GM21825 (cell line): ENCODE measurements at regions not wholly inside any gene's neighbourhood (a gene's known extent, or its start where the extent isn't known, plus 50 kb on each side); places are given as distances from the start of the nearest gene placed in this dataset.
"Not testable (repeated sequence)": the region's sequence is repeated elsewhere in the genome, so short reads cannot be mapped to it uniquely, and the experiment has no call there.

Source experiments
- ATAC-seq: cut with Tn5 transposase; IDR thresholded peaks from one replicate; pipeline ENCODE4 v1.9.1; 2021; ENCODE audit warnings: mild to moderate bottlenecking, moderate library complexity; ENCODE audit not compliant: unreplicated experiment

GRCh38 chr6:105675715-105676397 is 273.0 kb upstream of the PREP start:
- ATAC-seq, result no peak

GRCh38 chr6:105672856-105673538 is 270.1 kb upstream of the PREP start:
- ATAC-seq, result not testable (repeated sequence)

GRCh38 chr6:105669232-105669631 is 266.4 kb upstream of the PREP start:
- ATAC-seq, result no peak

- ATAC-seq, result no peak
These were observed 264.2 kb upstream of the PREP start for GRCh38 chr6:105667056-105667455.

GRCh38 chr6:105664931-105665330 is 262.0 kb upstream of the PREP start:
- no peak for ATAC-seq

GRCh38 chr6:105651969-105652368 is 249.1 kb upstream of the PREP start:
- no peak for ATAC-seq

GRCh38 chr6:105650347-105650746 is 247.5 kb upstream of the PREP start:
- ATAC-seq, result no peak

GRCh38 chr6:105649192-105649591 is 246.3 kb upstream of the PREP start:
- no peak for ATAC-seq

- no peak for ATAC-seq
These were observed 245.4 kb upstream of the PREP start for GRCh38 chr6:105648276-105648675.

GRCh38 chr6:105646391-105646867 is 243.5 kb upstream of the PREP start:
- ATAC-seq, result peak; percentile 89

- no peak for ATAC-seq
These were observed 243.1 kb upstream of the PREP start for GRCh38 chr6:105645958-105646357.

GRCh38 chr6:105645156-105645555 is 242.3 kb upstream of the PREP start:
- no peak for ATAC-seq

GRCh38 chr6:105644691-105645090 is 241.8 kb upstream of the PREP start:
- ATAC-seq, result no peak

GRCh38 chr6:105644073-105644489 is 241.2 kb upstream of the PREP start:
- ATAC-seq, result no peak

GRCh38 chr6:105642708-105643107 is 239.8 kb upstream of the PREP start:
- no peak for ATAC-seq

- ATAC-seq, result no peak
These were observed 238.6 kb upstream of the PREP start for GRCh38 chr6:105641504-105641903.

- no peak for ATAC-seq
These were observed 236.2 kb upstream of the PREP start for GRCh38 chr6:105639124-105639523.

- ATAC-seq, result no peak
These were observed 230.9 kb upstream of the PREP start for GRCh38 chr6:105633814-105634213.

GRCh38 chr6:105628156-105628860 is 225.4 kb upstream of the PREP start:
- no peak for ATAC-seq

GRCh38 chr6:105626295-105627158 is 223.6 kb upstream of the PREP start:
- no peak for ATAC-seq

GRCh38 chr6:105624021-105624420 is 221.1 kb upstream of the PREP start:
- no peak for ATAC-seq
